Body of pancreas (tissue), 4 donors: ENCODE measurements at regions not wholly inside any gene's neighbourhood (a gene's known extent, or its start where the extent isn't known, plus 50 kb on each side); places are given as distances from the start of the nearest gene placed in this dataset.

Experiments
- ATAC-seq: fragments of 150-250 bp; one replicate; pipeline ENCODE4 v1.9.1; 2016
- DNase-seq, 4 donors: peaks; one replicate each; pipeline ENCODE4 v3.0.0-alpha.2; 2019
- H3K27ac ChIP-seq, 4 donors: fragments of 200-600 bp; sonication (generic); 1 replicate in 3 of 4; 2 replicates in 1 of 4; pipeline versions ENCODE4 v1.5.1 to v1.6.1; 2016 to 2019; ENCODE audit warnings: mild to moderate bottlenecking in 1 of 4, mixed read lengths in 1 of 4, moderate library complexity in 1 of 4
- H3K27me3 ChIP-seq, 2 donors: fragments of 200-600 bp; sonication (generic); one replicate each; pipeline ENCODE4 v1.6.0; 2016; ENCODE audit warnings: mild to moderate bottlenecking in 1 of 2
- H3K36me3 ChIP-seq, 2 donors: fragments of 200-600 bp; sonication (generic); replicated peaks in 1 of 2; 2 replicates each; pipeline ENCODE4 v1.5.1; 2016; ENCODE audit warnings: low read depth in 2 of 2; ENCODE audit not compliant: insufficient read depth in 1 of 2
- H3K4me1 ChIP-seq: fragments of 200-600 bp; sonication (generic); one replicate; pipeline ENCODE4 v1.6.0; 2016
- H3K4me3 ChIP-seq, 2 donors: fragments of 200-600 bp; sonication (generic); 1 replicate in 1 of 2; 2 replicates in 1 of 2; pipeline ENCODE4 v1.5.1; 2016 to 2019
- H3K9me3 ChIP-seq, 3 donors: fragments of 200-600 bp; sonication (generic); 1 replicate in 2 of 3; 2 replicates in 1 of 3; pipeline ENCODE4 v1.5.1; 2016
- CTCF ChIP-seq, 7 experiments: fragments of 450-650 bp in 4 of 7; fragments of 200-600 bp in 3 of 7; sonication (generic) in 3 of 7; IDR thresholded peaks; one replicate each; pipeline ENCODE4 v1.5.1; 2016 to 2019; ENCODE audit warnings: antibody characterized with exemption in 7 of 7
- POLR2A ChIP-seq, 3 donors: fragments of 450-650 bp; IDR thresholded peaks; one replicate each; pipeline ENCODE4 v1.6.1; 2016; ENCODE audit warnings: antibody characterized with exemption in 3 of 3, mild to moderate bottlenecking in 2 of 3
- WGBS, 2 donors: methylation state at CpG; one replicate each; pipeline ENCODE4 v1.1.5; 2017; 5-methylcytosine and 5-hydroxymethylcytosine counted together
- intact Hi-C: fragments of 100-400 bp; cut with DNase I; formaldehyde crosslinking; loops from one replicate; pipeline ENCODE4 v1.15.1; 2023

GRCh38 chr17:77499699-77500435 lies 359.1 kb downstream of the SEC14L1 start:
- H3K36me3 ChIP-seq, result peaks cover 0 to 2% of the 10 kb centered on the region in 2 donors
- no peaks in the 10 kb centered on the region for H3K9me3 ChIP-seq
- TF ChIP-seq POLR2A (IDR thresholded peaks at IDR 0.05), result no peak
- TF ChIP-seq CTCF (IDR thresholded peaks at IDR 0.05), result no peak
- WGBS, 2 donors, result 92 to 96% methylated on average over 4 to 14 of the region's 14 CpGs
- no peaks in the 10 kb centered on the region for H3K4me1 ChIP-seq
- ATAC-seq (no peak), DNase-seq (no peak)
- H3K4me3 ChIP-seq, result no peak overlapping the region
- no peak overlapping the region for H3K27ac ChIP-seq
- no peaks in the 10 kb centered on the region for H3K27me3 ChIP-seq
- intact Hi-C loops, result no loop called here

- no peaks in the 10 kb centered on the region for H3K4me1 ChIP-seq
- no peaks in the 10 kb centered on the region for H3K27me3 ChIP-seq
- no peak for DNase-seq
- 89% methylated on average over 12 of the region's 12 CpGs for WGBS, 2 donors
- H3K9me3 ChIP-seq, result no peaks in the 10 kb centered on the region
- intact Hi-C loops, result no loop called here
- H3K27ac ChIP-seq, result no peak overlapping the region
- no peak overlapping the region for H3K4me3 ChIP-seq
- ATAC-seq, result no peak
- peaks cover 0 to 2% of the 10 kb centered on the region in 2 donors for H3K36me3 ChIP-seq
- TF ChIP-seq CTCF (IDR thresholded peaks at IDR 0.05) (no peak), POLR2A (IDR thresholded peaks at IDR 0.05) (no peak)
Observed at GRCh38 chr17:77501101-77501566, 360.4 kb downstream of the SEC14L1 start.

GRCh38 chr17:77501751-77502625 lies 361.2 kb downstream of the SEC14L1 start:
- H3K4me3 ChIP-seq, result no peak overlapping the region
- ATAC-seq (no peak), DNase-seq (no peak)
- H3K27ac ChIP-seq, result no peak overlapping the region
- intact Hi-C loops, result no loop called here
- no peak for TF ChIP-seq POLR2A (IDR thresholded peaks at IDR 0.05)
- no peak for TF ChIP-seq CTCF (IDR thresholded peaks at IDR 0.05)
- H3K36me3 ChIP-seq, result peaks cover 0 to 2% of the 10 kb centered on the region in 2 donors
- 81 to 84% methylated on average over 12 to 16 of the region's 16 CpGs for WGBS, 2 donors
- no peaks in the 10 kb centered on the region for H3K4me1 ChIP-seq
- no peaks in the 10 kb centered on the region for H3K9me3 ChIP-seq
- no peaks in the 10 kb centered on the region for H3K27me3 ChIP-seq

GRCh38 chr17:77502626-77503292 lies 362.0 kb downstream of the SEC14L1 start:
- no peak for TF ChIP-seq POLR2A (IDR thresholded peaks at IDR 0.05)
- TF ChIP-seq CTCF (IDR thresholded peaks at IDR 0.05), result no peak
- no peaks in the 10 kb centered on the region for H3K9me3 ChIP-seq
- DNase-seq (no peak), ATAC-seq (no peak)
- H3K4me1 ChIP-seq, result no peaks in the 10 kb centered on the region
- peaks cover 0 to 2% of the 10 kb centered on the region in 2 donors for H3K36me3 ChIP-seq
- 85 to 100% methylated on average over 4 to 13 of the region's 13 CpGs for WGBS, 2 donors
- no peaks in the 10 kb centered on the region for H3K27me3 ChIP-seq
- intact Hi-C loops, result no loop called here
- no peak overlapping the region for H3K27ac ChIP-seq
- H3K4me3 ChIP-seq, result no peak overlapping the region
